MCF 10A (cell line): ENCODE measurements at regions not wholly inside any gene's neighbourhood (a gene's known extent, or its start where the extent isn't known, plus 50 kb on each side); places are given as distances from the start of the nearest gene placed in this dataset.

ENCODE experiments used
- BruUV-seq: library from RNA; stranded (reverse); fragments of 400-500 nt; replicated peaks from 2 replicates; lab custom pipeline; 2021; lab: Mats Ljungman, UMichigan
- CTCF ChIA-PET: fragments of 300-600 bp; sonication (Branson Sonifier 250); formaldehyde crosslinking; extraction: SDS; loops from one replicate; lab custom pipeline; 2021; ENCODE audit warnings: antibody characterized with exemption, inconsistent platforms; lab: Yijun Ruan, JAX
- POLR2A ChIA-PET: fragments of 300-600, 350-650 bp; sonication (Branson Sonifier 250); formaldehyde crosslinking; extraction: SDS; loops from one replicate; lab custom pipeline; 2020; ENCODE audit warnings: antibody characterized with exemption, inconsistent platforms; lab: Yijun Ruan, JAX
- DNase-seq: peaks from one replicate; pipeline ENCODE4 v3.0.0-alpha.2; 2018; ENCODE audit not compliant: unreplicated experiment
- H3K27ac Mint-ChIP-seq: one replicate; pipeline ENCODE4 v1.8.0; 2022; ENCODE audit warnings: mild to moderate bottlenecking, low read depth, mixed read lengths; ENCODE audit not compliant: unreplicated experiment
- H3K27me3 Mint-ChIP-seq: one replicate; pipeline ENCODE4 v1.8.0; 2022; ENCODE audit warnings: mixed read lengths; ENCODE audit not compliant: insufficient read depth, unreplicated experiment
- H3K36me3 Mint-ChIP-seq: one replicate; pipeline ENCODE4 v1.8.0; 2022; ENCODE audit warnings: mild to moderate bottlenecking, moderate library complexity, mixed read lengths; ENCODE audit not compliant: insufficient read depth, unreplicated experiment
- H3K4me1 Mint-ChIP-seq: one replicate; pipeline ENCODE4 v1.8.0; 2022; ENCODE audit warnings: mixed read lengths; ENCODE audit not compliant: insufficient read depth, unreplicated experiment
- H3K4me3 Mint-ChIP-seq: one replicate; pipeline ENCODE4 v1.8.0; 2022; ENCODE audit warnings: mild to moderate bottlenecking, moderate library complexity, mixed read lengths; ENCODE audit not compliant: unreplicated experiment
- H3K9me3 Mint-ChIP-seq: one replicate; pipeline ENCODE4 v1.8.0; 2022; ENCODE audit warnings: mixed read lengths; ENCODE audit not compliant: unreplicated experiment
- CTCF ChIP-seq: fragments of 200-600 bp; IDR thresholded peaks from one replicate; pipeline ENCODE4 v1.8.0; 2022; ENCODE audit warnings: antibody characterized with exemption, mild to moderate bottlenecking; ENCODE audit not compliant: unreplicated experiment
- intact Hi-C: fragments of 100-400 bp; cut with micrococcal nuclease; formaldehyde crosslinking; loops from 2 replicates; pipeline ENCODE4 v1.14.1; 2022

GRCh38 chr4:72817012-72817411 is 248.0 kb upstream of the ADAMTS3 start:
- Mint-ChIP-seq H3K36me3 (no peaks in the 10 kb centered on the region), H3K9me3 (peaks cover 11% of the 10 kb centered on the region), H3K27me3 (no peaks in the 10 kb centered on the region), H3K4me1 (no peaks in the 10 kb centered on the region), H3K27ac (no peak overlapping the region), H3K4me3 (no peak overlapping the region)
- no peak for TF ChIP-seq CTCF
- BruUV-seq, result no TSS peak
- peak; percentile 11 for DNase-seq
- ChIA-PET CTCF (no interaction called here), POLR2A (no interaction called here)
- intact Hi-C loops, result no loop called here

- ChIA-PET POLR2A (no interaction called here), CTCF (no interaction called here)
- Mint-ChIP-seq H3K27me3 (no peaks in the 10 kb centered on the region), H3K9me3 (peaks cover 20% of the 10 kb centered on the region), H3K36me3 (no peaks in the 10 kb centered on the region), H3K27ac (no peak overlapping the region), H3K4me3 (no peak overlapping the region), H3K4me1 (no peaks in the 10 kb centered on the region)
- DNase-seq, result no peak
- intact Hi-C loops, result no loop called here
- TF ChIP-seq CTCF, result no peak
- no TSS peak for BruUV-seq
Observed at GRCh38 chr4:72814241-72814640, 245.2 kb upstream of the ADAMTS3 start.

- BruUV-seq, result no TSS peak
Observed at GRCh38 chr4:72809208-72809607, 240.2 kb upstream of the ADAMTS3 start.

GRCh38 chr4:72805284-72805683 is 236.3 kb upstream of the ADAMTS3 start:
- Mint-ChIP-seq H3K9me3 (no peaks in the 10 kb centered on the region), H3K27ac (no peak overlapping the region), H3K27me3 (no peaks in the 10 kb centered on the region), H3K4me3 (no peak overlapping the region), H3K4me1 (no peaks in the 10 kb centered on the region), H3K36me3 (no peaks in the 10 kb centered on the region)
- no peak for TF ChIP-seq CTCF
- intact Hi-C loops, result no loop called here
- ChIA-PET CTCF (interaction anchor here (0.5 kb wide), 1 partner anchor 50 kb away, joined by 3 read pairs; no protein-coding TSS in a partner anchor), POLR2A (interaction anchor here (0.7 kb wide), 1 partner anchor 44 kb away, joined by 3 read pairs; no protein-coding TSS in a partner anchor)
- no peak for DNase-seq
- no TSS peak for BruUV-seq

More at GRCh38 chr4:72809208-72809607, 240.2 kb upstream of the ADAMTS3 start:
- peak; percentile 3 for DNase-seq
- no peak overlapping the region for H3K4me3 Mint-ChIP-seq
- no peak for TF ChIP-seq CTCF
- intact Hi-C loops, result no loop called here
- H3K27ac Mint-ChIP-seq, result no peak overlapping the region
- H3K36me3 Mint-ChIP-seq, result no peaks in the 10 kb centered on the region
- ChIA-PET POLR2A (no interaction called here), CTCF (no interaction called here)
- H3K4me1 Mint-ChIP-seq, result no peaks in the 10 kb centered on the region
- H3K9me3 Mint-ChIP-seq, result peaks cover 20% of the 10 kb centered on the region
- no peaks in the 10 kb centered on the region for H3K27me3 Mint-ChIP-seq
